HepG2 (cell line): ENCODE measurements at regions not wholly inside any gene's neighbourhood (a gene's known extent, or its start where the extent isn't known, plus 50 kb on each side); places are given as distances from the start of the nearest gene placed in this dataset.

Experiments used
- ATAC-seq: fragments of 200-7000 bp; cut with Tn5 transposase; 3 replicates; pipeline ENCODE4 v1.9.1; 2020; ENCODE audit warnings: mild to moderate bottlenecking, moderate library complexity
- BruUV-seq: library from RNA; stranded (reverse); fragments of 400-500 nt; replicated peaks from 2 replicates; lab custom pipeline; 2021; lab: Mats Ljungman, UMichigan
- CTCF ChIA-PET: fragments of 300-600 bp; formaldehyde crosslinking; extraction: SDS; loops from one replicate; lab custom pipeline; 2021; ENCODE audit warnings: low total read pairs, inconsistent platforms, low intra/inter-chr PET ratio; lab: Yijun Ruan, JAX
- POLR2A ChIA-PET: fragments of 350-600 bp; sonication (Branson Sonifier 250); formaldehyde crosslinking; loops from one replicate; lab custom pipeline; 2020; ENCODE audit warnings: antibody characterized with exemption, inconsistent platforms; lab: Yijun Ruan, JAX
- DNase-seq: peaks from one replicate; pipeline ENCODE4 v3.0.0-alpha.2; 2015; ENCODE audit warnings: low spot score
- FAIRE-seq: peaks from 3 replicates; lab custom pipeline; 2011; peaks lifted over from hg19 to GRCh38; lab: Jason Lieb, UNC
- H2AFZ ChIP-seq: one replicate; pipeline ENCODE4 v1.6.1; 2011; ENCODE audit warnings: low read length, inconsistent platforms
- H3K27ac ChIP-seq: fragments of 300-600 bp; 3 replicates; pipeline ENCODE4 v1.8.0; 2011; ENCODE audit warnings: mixed run types, mild to moderate bottlenecking, mixed read lengths, low read length, inconsistent platforms; ENCODE audit not compliant: insufficient read depth; ENCODE audit errors: extremely low read length
- H3K27me3 ChIP-seq, 2 experiments: fragments of 200-600 bp in 1 of 2; 2 replicates in 1 of 2; 3 replicates in 1 of 2; pipeline versions ENCODE4 v1.6.0 to v1.8.0; 2011; ENCODE audit warnings: low read length in 2 of 2, mild to moderate bottlenecking in 2 of 2, moderate library complexity in 2 of 2, inconsistent platforms in 1 of 2; ENCODE audit not compliant: insufficient read depth in 2 of 2, control insufficient read depth in 1 of 2
- H3K36me3 ChIP-seq, 2 experiments: fragments of 200-600 bp in 1 of 2; replicated peaks in 1 of 2; 2 replicates in 1 of 2; 3 replicates in 1 of 2; pipeline versions ENCODE4 v1.5.1 to v1.8.0; 2011; ENCODE audit warnings: low read length in 2 of 2, inconsistent platforms in 1 of 2; ENCODE audit not compliant: insufficient read depth in 2 of 2, control insufficient read depth in 1 of 2
- H3K4me1 ChIP-seq: 2 replicates; pipeline ENCODE4 v1.5.1; 2012; ENCODE audit warnings: low read length, inconsistent platforms; ENCODE audit not compliant: insufficient read depth
- H3K4me2 ChIP-seq: 2 replicates; pipeline ENCODE4 v1.6.0; 2011; ENCODE audit warnings: low read depth, low read length, inconsistent platforms
- H3K4me3 ChIP-seq, 3 experiments: fragments of 200-600 bp in 1 of 3; sonication (generic), shearing (Covaris generic) in 1 of 3; replicated peaks in 1 of 3; 2 replicates each; pipeline ENCODE4 v1.5.1; 2011 to 2016; ENCODE audit warnings: low read length in 3 of 3, inconsistent platforms in 2 of 3, low read depth in 2 of 3, mild to moderate bottlenecking in 2 of 3, control low read depth in 1 of 3, mixed read lengths in 1 of 3; ENCODE audit not compliant: insufficient read depth in 1 of 3
- H3K79me2 ChIP-seq: one replicate; pipeline ENCODE4 v1.6.1; 2011; ENCODE audit warnings: low read length, inconsistent platforms; ENCODE audit not compliant: insufficient read depth
- H3K9ac ChIP-seq: 2 replicates; pipeline ENCODE4 v1.6.0; 2011; ENCODE audit warnings: mild to moderate bottlenecking, low read depth, low read length, inconsistent platforms; ENCODE audit not compliant: insufficient read depth
- H3K9me3 ChIP-seq: 2 replicates; pipeline ENCODE4 v1.5.1; 2012; ENCODE audit warnings: mild to moderate bottlenecking, low read length
- H4K20me1 ChIP-seq: 2 replicates; pipeline ENCODE4 v1.6.0; 2011; ENCODE audit warnings: inconsistent platforms, mild to moderate bottlenecking, low read length, moderate library complexity; ENCODE audit not compliant: insufficient read depth
- ATF1 ChIP-seq: IDR thresholded peaks from 2 replicates; pipeline ENCODE4 v1.6.1; 2016; ENCODE audit warnings: mild to moderate bottlenecking, control low read depth
- FOSL2 ChIP-seq: sonication (generic); formaldehyde crosslinking; IDR thresholded peaks from 2 replicates; pipeline ENCODE4 v1.4.0; 2020; ENCODE audit warnings: missing genetic modification reagents
- HNF4G ChIP-seq, 2 experiments: sonication (generic) in 1 of 2; formaldehyde crosslinking in 1 of 2; IDR thresholded peaks; 2 replicates each; pipeline versions ENCODE4 v1.4.0 to v1.6.1; 2011 to 2020; ENCODE audit warnings: borderline replicate concordance in 2 of 2, low read depth in 2 of 2, mild to moderate bottlenecking in 2 of 2, low read length in 1 of 2, missing genetic modification reagents in 1 of 2, moderate library complexity in 1 of 2
- MAZ ChIP-seq, 2 experiments: sonication (generic) in 1 of 2; formaldehyde crosslinking in 1 of 2; IDR thresholded peaks; 2 replicates each; pipeline versions ENCODE4 v1.5.0 to v1.6.1; 2012 to 2020; ENCODE audit warnings: low read depth in 2 of 2, mild to moderate bottlenecking in 2 of 2, borderline replicate concordance in 1 of 2, improper control_type of control experiment in 1 of 2, low read length in 1 of 2, missing genetic modification reagents in 1 of 2, moderate library complexity in 1 of 2
- MED8 ChIP-seq: sonication (generic); formaldehyde crosslinking; IDR thresholded peaks from 2 replicates; pipeline ENCODE4 v1.8.1; 2023; ENCODE audit warnings: mild to moderate bottlenecking, missing genetic modification reagents; ENCODE audit not compliant: insufficient replicate concordance
- NCOR1 ChIP-seq: fragments of 200-600 bp; sonication (generic); IDR thresholded peaks from 2 replicates; pipeline ENCODE4 v1.7.0; 2017; ENCODE audit warnings: antibody characterized with exemption, low read length, borderline replicate concordance
- PRPF4 ChIP-seq: fragments of 200-400 bp; formaldehyde crosslinking; IDR thresholded peaks from 2 replicates; pipeline ENCODE4 v1.6.1; 2016; ENCODE audit warnings: low read length, low read depth; ENCODE audit not compliant: poor library complexity, severe bottlenecking
- TCF7L2 ChIP-seq: IDR thresholded peaks from 2 replicates; pipeline ENCODE4 v1.6.1; 2011; ENCODE audit warnings: mild to moderate bottlenecking, low read depth, low read length, moderate library complexity
- ZKSCAN5 ChIP-seq: sonication (generic); formaldehyde crosslinking; IDR thresholded peaks from 2 replicates; pipeline ENCODE4 v1.5.1; 2020; ENCODE audit warnings: mild to moderate bottlenecking, missing genetic modification reagents
- ZNF232 ChIP-seq: sonication (generic); formaldehyde crosslinking; IDR thresholded peaks from 2 replicates; pipeline ENCODE4 v1.4.0; 2020; ENCODE audit warnings: missing genetic modification reagents, borderline replicate concordance
- ZNF562 ChIP-seq: sonication (generic); formaldehyde crosslinking; IDR thresholded peaks from 2 replicates; pipeline ENCODE4 v1.8.0; 2022; ENCODE audit warnings: missing genetic modification reagents, borderline replicate concordance
- ZNF678 ChIP-seq: sonication (generic); formaldehyde crosslinking; IDR thresholded peaks from 2 replicates; pipeline ENCODE4 v1.4.0; 2020; ENCODE audit warnings: mild to moderate bottlenecking, missing genetic modification reagents
- ZNF83 ChIP-seq: sonication (generic); formaldehyde crosslinking; IDR thresholded peaks from 2 replicates; pipeline ENCODE4 v1.4.0; 2020; ENCODE audit warnings: missing genetic modification reagents, mild to moderate bottlenecking, borderline replicate concordance
- whole genome bisulfite sequencing: methylation state at CpG from one replicate; pipeline ENCODE4 v1.1.6; 2017; ENCODE audit warnings: low lambda C conversion rate; 5-methylcytosine and 5-hydroxymethylcytosine counted together
- in situ Hi-C: cut with HindIII; loops from 2 replicates; pipeline ENCODE4 v1.10.0; 2017; ENCODE audit warnings: low pct_unique_long_range_greater_than_20kb; ENCODE audit not compliant: extremely low pct_ligation_motif_present
- intact Hi-C: fragments of 100-400 bp; cut with micrococcal nuclease; formaldehyde crosslinking; loops from one replicate; pipeline ENCODE4 v1.10.0; 2022; ENCODE audit not compliant: unreplicated experiment

DNA sequence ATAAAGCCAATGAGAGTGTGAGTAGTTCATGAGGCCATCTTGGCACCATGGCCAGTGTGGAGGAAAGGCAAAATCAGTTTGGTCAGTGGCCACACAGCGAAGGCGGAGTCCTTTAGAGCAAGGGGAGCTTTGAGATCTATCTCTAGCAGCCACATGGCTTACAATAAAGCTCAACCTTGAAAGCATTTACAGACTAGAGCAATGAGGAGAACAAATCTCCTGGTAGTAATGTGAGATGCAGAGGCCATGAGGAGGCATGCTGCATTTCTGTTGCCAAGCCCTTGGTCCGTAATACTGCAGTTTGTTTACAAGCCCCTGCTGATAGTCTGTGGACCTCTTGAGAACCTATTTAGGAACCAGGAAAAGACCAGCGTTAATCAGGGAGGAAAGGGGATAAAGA is 381.5 kb upstream of the C2CD4B start:
- no peak overlapping the region for H3K9ac ChIP-seq
- H3K4me2 ChIP-seq: no peak overlapping the region
- no peak for ATAC-seq
- ChIA-PET CTCF (no interaction called here), POLR2A (no interaction called here)
- intact Hi-C loops: loop anchor here (5.0 kb wide), 1 partner anchor 154 kb away; the partner anchor contains the start of gene TLN2
- no peaks in the 10 kb centered on the region for H3K4me1 ChIP-seq
- no peaks in the 10 kb centered on the region for H4K20me1 ChIP-seq
- TF ChIP-seq FOSL2 (CRISPR knock-in tag): no peak
- DNase-seq: no peak
- H3K27me3 ChIP-seq: no peaks in the 10 kb centered on the region
- no peaks in the 10 kb centered on the region for H3K36me3 ChIP-seq
- H2AFZ ChIP-seq: no peak overlapping the region
- in situ Hi-C loops: loop anchor here (10.0 kb wide), 1 partner anchor 152 kb away; the partner anchor contains the start of gene TLN2
- H3K27ac ChIP-seq: no peak overlapping the region
- H3K4me3 ChIP-seq: no peak overlapping the region
- H3K9me3 ChIP-seq: no peaks in the 10 kb centered on the region
- no TSS peak for BruUV-seq
- H3K79me2 ChIP-seq: no peaks in the 10 kb centered on the region
- FAIRE-seq: no peak
- WGBS: 94% methylated on average over 4 of the region's 4 CpGs

- Histone ChIP-seq H3K4me2 (no peak overlapping the region), H3K9me3 (no peaks in the 10 kb centered on the region), H3K36me3 (no peaks in the 10 kb centered on the region), H3K27me3 (no peaks in the 10 kb centered on the region), H3K4me1 (no peaks in the 10 kb centered on the region), H2AFZ (no peak overlapping the region), H3K9ac (no peak overlapping the region), H3K27ac (no peak overlapping the region), H3K79me2 (no peaks in the 10 kb centered on the region), H3K4me3 (no peak overlapping the region), H4K20me1 (no peaks in the 10 kb centered on the region)
- DNase-seq (no peak), FAIRE-seq (no peak), ATAC-seq (no peak)
- 70% methylated on average over 3 of the region's 3 CpGs for WGBS
- intact Hi-C loops: loop anchor here (5.0 kb wide), 1 partner anchor 155 kb away; the partner anchor contains the start of gene TLN2
- ChIA-PET POLR2A (no interaction called here), CTCF (no interaction called here)
- BruUV-seq: no TSS peak
- in situ Hi-C loops: loop anchor here (10.0 kb wide), 1 partner anchor 153 kb away; the partner anchor contains the start of gene TLN2
- no peak for TF ChIP-seq ZNF83 (CRISPR knock-in tag)
- no peak for TF ChIP-seq ATF1 (CRISPR knock-in tag)
- no peak for TF ChIP-seq MED8 (CRISPR knock-in tag)
- TF ChIP-seq PRPF4: no peak
- no peak for TF ChIP-seq ZNF678 (CRISPR knock-in tag)
- no peak for TF ChIP-seq ZKSCAN5 (CRISPR knock-in tag)
- TF ChIP-seq TCF7L2: no peak
- TF ChIP-seq ZNF562: no peak
- no peak for TF ChIP-seq HNF4G (IDR thresholded peaks at IDR 0.05; ENCODE audit: borderline replicate concordance, low read depth, low read length)
- TF ChIP-seq HNF4G (CRISPR knock-in tag; IDR thresholded peaks at IDR 0.05; ENCODE audit: borderline replicate concordance, low read depth): no peak
- TF ChIP-seq ZNF232 (CRISPR knock-in tag): no peak
- TF ChIP-seq NCOR1: no peak
- TF ChIP-seq MAZ (IDR thresholded peaks at IDR 0.05; ENCODE audit: borderline replicate concordance, low read depth, low read length): no peak
- TF ChIP-seq MAZ (CRISPR knock-in tag; IDR thresholded peaks at IDR 0.05; ENCODE audit: low read depth): no peak
Observed at GRCh38 chr15:62547584-62547983, 382.5 kb upstream of the C2CD4B start.
